ENCODE measurements at regions not wholly inside any gene's neighbourhood (a gene's known extent, or its start where the extent isn't known, plus 50 kb on each side); places are given as distances from the start of the nearest gene placed in this dataset.
A peak's percentile ranks its signal among the peaks of the same experiment; 100 is the strongest.

DNA sequence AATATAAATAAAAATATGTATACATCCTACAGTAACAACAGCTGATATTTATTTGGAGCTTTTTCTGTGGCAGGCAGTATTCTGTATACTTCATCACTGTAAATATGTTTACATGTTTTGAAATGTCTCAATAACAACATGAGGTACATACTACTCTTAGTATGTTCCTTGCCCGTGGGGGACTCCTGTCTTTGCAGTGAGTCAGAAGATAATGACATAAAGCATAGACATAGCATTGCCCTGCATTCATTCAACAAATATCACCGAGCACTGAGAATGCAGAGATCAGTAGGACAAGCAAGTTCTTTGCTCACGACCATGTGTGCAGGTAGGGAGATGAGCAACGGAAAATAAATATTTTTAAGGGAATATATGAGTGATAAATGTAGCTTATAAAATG is 246.5 kb downstream of the LTN1 start:
- TF ChIP-seq GATA1 (IDR thresholded peaks at IDR 0.05; ENCODE audit: low read depth, low read length) (no peak), POLR2A (IDR thresholded peaks at IDR 0.05; ENCODE audit: low read length) (no peak)
- DNase-seq, result no peak

DNA sequence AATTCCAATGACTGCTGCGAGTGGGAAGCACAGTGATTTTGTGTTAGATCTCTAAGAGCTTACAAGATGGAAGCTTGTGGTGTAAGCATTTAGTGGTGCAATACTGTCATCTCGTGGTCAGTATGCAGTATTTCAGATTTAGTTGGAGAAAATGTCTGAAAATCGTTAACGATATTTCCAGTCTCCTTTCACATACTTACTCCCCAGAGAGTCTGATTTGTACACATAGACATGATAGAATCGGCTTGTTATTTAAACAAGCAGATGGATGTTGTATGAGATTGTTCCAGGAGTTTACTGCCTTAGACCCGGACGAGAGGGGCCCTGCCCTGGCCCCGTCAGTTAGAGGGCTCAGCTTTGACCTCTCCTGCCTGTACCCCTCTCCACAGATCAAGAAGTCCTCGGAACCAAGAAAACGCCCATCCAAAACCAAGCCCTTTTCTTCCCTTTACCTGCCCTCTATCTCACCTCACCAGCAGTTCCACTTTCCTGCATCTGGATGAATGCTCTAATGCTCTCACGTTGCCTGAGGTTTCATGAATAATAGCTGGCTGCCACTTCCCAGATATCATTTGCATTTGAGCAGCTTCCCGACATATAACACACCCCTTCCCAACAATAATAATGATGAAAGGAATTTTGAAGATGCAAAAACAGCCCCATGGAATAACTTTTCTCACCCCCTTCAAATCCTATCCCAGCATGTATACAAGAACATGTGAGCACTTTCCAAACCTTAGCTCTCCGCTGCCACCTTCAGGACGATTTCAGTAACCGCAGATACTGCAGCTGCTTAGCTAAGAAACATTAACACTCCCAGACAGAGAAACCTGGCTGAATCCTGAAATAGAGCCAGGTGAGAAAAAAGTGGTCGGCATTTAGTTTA is 247.3 kb downstream of the LTN1 start:
- peak; percentile 85 to 89 for DNase-seq
- TF ChIP-seq POLR2A (IDR thresholded peaks at IDR 0.05; ENCODE audit: low read length) (no peak), GATA1 (IDR thresholded peaks at IDR 0.05; ENCODE audit: low read depth, low read length) (no peak)

DNA sequence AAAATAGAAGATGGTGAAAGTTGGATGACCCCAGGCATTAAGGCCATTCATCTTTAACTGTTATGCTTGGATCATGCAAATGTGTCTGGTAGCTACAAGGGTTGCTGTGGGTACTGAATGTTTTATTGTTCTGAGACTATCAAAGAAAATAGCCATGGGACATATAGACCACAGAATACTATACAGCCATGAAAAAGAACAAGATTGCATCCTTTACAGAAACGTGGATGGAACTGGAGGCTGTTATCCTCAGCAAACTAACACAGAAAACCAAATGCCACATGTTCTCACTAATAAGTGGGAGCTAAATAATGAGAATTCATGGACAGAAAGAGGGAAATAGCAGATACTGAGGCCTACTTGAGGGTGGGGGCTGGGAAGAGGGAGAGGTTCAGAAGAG is 249.0 kb downstream of the LTN1 start:
- TF ChIP-seq POLR2A (IDR thresholded peaks at IDR 0.05; ENCODE audit: low read length) (no peak), GATA1 (IDR thresholded peaks at IDR 0.05; ENCODE audit: low read depth, low read length) (no peak)
- no peak for DNase-seq

DNA sequence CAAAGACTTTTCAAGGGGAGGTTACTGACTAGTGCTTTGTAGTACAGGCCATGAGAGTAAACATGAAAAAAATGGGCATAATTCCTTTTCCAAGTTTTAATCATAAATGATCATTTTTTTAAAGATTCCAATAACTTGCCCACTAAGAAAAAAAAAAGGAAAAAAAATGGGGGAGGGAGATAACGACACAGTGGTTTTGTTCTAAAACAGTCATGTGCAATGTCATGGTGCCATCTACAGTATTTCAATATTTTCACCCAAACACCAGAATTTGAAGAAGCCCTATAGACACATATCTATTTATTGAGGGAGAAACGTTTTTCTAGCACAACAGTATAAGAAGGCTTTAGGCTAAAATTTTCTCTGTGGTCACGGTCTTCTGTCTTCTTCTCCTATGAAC is 250.2 kb downstream of the LTN1 start:
- DNase-seq, result no peak

DNA sequence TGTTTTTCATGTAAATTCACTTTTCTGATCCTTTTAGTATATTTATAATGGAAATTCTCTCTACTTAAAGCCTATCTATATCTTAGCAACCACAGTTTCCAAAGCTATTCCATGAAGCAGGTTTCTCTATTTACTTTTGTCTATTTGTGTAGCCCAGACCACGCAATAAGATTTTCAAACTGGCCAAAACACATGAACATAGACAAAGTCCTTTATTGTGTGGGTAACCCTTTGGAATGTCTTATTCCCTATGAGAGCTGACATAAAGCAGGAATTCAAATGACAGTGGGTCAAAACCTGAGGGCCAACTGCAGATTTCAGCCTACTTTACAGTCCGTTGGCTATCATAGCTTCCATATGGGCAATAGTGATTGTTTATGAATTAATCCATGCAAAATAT is 252.6 kb downstream of the LTN1 start:
- no peak for TF ChIP-seq GATA1 (IDR thresholded peaks at IDR 0.05; ENCODE audit: low read depth, low read length)
- no peak for TF ChIP-seq POLR2A (IDR thresholded peaks at IDR 0.05; ENCODE audit: low read length)
- DNase-seq, result no peak

More for the DNA sequence above, 250.2 kb downstream of the LTN1 start:
- TF ChIP-seq GATA1 (IDR thresholded peaks at IDR 0.05; ENCODE audit: low read depth, low read length), result no peak
- TF ChIP-seq POLR2A (IDR thresholded peaks at IDR 0.05; ENCODE audit: low read length), result no peak

DNA sequence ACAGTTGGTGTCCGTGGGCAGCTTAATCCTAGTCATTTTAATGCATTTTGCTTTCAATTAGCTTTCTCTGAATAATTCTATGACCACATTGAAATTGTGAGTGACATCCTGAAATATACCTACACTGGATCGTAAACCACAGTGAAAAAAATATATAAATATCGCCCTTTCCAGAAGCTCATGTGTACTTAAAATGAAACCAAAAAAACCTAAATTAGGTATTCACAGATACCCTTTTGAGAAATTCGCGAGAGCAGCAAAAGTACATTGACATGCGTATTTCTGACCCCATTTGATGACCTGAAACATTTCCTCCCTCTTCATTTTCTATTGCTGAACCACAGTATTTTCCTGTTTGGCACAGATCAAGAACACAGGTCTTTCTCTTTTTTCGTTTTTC is 253.8 kb downstream of the LTN1 start:
- no peak for DNase-seq
- no peak for TF ChIP-seq POLR2A (IDR thresholded peaks at IDR 0.05; ENCODE audit: low read length)
- TF ChIP-seq GATA1 (IDR thresholded peaks at IDR 0.05; ENCODE audit: low read depth, low read length), result no peak

DNA sequence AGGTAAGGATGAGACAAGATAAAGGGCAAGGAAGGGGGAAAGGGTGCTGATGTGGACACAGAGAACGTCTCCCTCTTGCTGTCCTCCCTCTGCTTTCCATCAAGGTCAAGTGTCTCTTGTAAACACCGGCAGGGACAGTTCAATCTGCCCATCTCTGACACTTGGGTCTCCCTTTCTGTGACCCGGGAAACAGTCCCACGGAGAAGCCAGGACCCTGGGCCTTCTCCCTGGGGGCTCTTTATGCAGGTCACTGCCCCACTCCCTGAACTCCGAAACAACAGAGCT is 254.3 kb downstream of the LTN1 start:
- TF ChIP-seq GATA1 (IDR thresholded peaks at IDR 0.05; ENCODE audit: low read depth, low read length), result no peak
- TF ChIP-seq POLR2A (IDR thresholded peaks at IDR 0.05; ENCODE audit: low read length), result no peak
- no peak for DNase-seq

DNA sequence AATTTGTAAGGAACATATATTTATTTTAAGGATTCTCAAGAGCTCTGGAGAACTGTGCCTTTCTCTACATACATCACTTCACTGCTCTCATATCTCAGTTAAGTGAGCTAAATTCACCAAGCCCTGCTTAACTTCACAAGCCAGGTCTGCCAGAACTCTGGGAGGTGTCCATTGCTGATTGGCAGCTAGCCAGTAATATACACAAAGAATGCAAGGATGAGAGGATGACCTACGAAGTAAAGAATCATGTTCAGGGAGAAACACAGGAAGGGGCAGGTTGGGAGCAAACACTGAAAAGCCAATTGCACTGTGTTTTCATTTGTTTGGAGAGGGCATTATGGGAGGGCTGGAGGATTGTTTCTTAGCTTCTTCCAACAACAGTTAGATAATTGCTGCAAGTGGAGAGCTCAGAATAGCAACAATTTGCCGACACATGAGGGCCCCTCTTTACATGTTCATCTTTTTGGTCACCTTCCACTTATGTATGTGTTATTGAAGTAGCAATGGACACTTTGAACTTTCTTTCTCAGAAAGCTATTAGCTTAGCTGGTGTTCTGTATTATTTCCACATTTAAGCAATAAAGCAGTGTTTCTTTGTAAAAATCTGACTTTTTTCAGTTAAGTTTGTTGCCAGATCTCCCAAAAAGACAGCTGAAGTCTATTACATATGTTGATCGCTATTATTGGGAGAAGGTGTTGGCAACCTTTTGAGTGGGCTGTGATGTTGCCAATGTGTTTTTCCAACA is 254.8 kb downstream of the LTN1 start:
- DNase-seq, result peak in 1 of 2 experiments; percentile 8
- TF ChIP-seq GATA1 (IDR thresholded peaks at IDR 0.05; ENCODE audit: low read depth, low read length), result no peak
- TF ChIP-seq POLR2A (IDR thresholded peaks at IDR 0.05; ENCODE audit: low read length), result no peak

DNA sequence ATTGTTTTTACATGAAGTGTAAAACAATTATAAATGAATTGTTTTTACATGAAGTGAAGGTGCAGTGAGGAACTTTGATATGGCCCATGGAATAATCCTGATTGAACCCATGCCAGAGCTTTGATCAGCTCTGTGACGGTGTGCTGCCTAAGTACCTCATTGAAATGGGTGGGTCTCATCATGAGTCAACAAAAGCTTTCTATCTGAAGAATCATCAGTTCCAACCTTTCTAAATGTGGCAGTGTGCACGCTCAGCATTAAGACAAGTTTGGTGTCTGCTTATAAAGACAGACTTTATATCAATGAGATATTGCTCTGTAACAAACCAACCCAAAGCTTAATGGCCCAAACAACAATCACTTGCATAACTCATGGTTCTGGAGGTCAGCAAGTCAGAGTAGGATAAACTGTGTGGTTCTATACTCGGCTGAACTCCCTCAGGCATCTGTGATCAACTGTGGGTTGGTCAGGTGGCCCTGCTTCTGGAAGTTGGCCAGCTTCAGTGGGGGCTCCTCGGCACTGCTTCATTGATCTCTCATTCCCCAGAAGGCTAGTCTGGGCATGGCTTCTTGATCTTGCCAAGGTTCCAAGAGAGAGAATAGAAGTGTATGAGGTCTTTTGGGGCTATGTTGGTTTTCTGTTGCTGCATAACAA is 258.0 kb downstream of the LTN1 start:
- no peak for DNase-seq
- TF ChIP-seq GATA1 (IDR thresholded peaks at IDR 0.05; ENCODE audit: low read depth, low read length) (no peak), POLR2A (IDR thresholded peaks at IDR 0.05; ENCODE audit: low read length) (no peak)

DNA sequence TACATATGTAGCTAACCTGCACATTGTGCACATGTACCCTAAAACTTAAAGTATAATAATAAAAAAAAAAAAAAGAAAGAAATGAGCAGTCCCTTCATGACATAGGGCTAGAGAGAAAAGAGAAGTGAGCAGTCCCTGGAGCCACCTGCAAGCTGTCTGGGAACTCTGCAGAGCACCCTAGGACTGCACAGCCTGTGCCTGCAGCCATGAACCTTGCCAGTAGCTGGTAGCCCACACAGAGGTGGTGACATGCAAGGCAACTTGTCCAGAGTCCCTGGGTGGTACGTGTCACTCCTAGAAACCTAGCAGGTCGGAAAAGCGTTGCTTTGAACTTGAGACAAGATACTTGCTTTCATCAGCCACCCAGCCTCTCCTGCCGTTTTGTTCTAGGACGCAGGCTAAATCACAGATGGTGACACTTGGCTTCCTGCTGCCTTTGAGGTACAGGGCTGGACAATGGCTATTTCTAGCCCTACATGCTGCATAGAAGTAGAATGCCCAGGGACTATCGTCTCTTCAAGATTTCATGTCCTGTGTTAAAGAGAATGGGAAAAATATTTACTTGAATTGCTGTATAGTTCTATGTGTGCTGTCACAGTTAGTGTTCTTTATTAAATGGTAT is 260.9 kb downstream of the LTN1 start:
- no peak for TF ChIP-seq POLR2A (IDR thresholded peaks at IDR 0.05; ENCODE audit: low read length)
- no peak for TF ChIP-seq GATA1 (IDR thresholded peaks at IDR 0.05; ENCODE audit: low read depth, low read length)
- DNase-seq, result no peak

DNA sequence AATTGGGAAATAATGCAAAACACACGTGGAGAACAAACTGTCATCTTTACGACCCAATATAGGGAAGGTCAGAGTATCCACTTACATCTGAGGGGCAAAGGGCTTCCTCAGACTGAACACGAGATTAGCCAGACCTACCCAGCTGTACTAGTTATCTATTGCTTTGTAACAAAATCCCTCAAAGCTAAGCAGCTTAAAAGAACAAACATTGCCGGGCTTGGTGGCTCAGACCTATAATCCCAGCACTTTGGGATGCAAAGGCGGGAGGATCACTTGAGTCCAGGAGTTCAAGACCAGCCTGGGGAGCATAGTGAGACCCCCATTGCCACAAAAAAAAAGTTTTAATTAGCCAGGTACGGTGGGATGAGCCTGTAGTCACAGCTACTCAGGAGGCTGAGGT is 262.8 kb downstream of the LTN1 start:
- DNase-seq, result no peak
- TF ChIP-seq GATA1 (IDR thresholded peaks at IDR 0.05; ENCODE audit: low read depth, low read length) (no peak), POLR2A (IDR thresholded peaks at IDR 0.05; ENCODE audit: low read length) (no peak)

DNA sequence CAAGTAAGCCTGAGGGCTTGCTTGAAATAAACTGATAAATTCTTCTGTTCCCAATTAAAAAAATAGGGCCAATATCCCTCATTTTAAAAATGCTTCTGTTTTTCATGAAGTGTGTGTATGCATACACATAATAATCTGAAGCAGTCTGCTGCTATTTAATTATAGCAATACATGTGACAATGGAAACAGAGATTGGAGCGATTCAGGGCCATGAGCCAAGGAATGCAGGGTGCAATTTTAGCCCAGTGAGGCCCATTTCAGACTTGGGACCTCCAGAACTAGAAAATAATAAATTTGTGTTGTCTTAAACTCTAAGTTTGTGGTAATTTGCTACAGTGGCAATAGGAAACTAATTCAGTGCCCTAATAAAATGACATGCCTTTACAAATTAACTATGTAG is 264.9 kb downstream of the LTN1 start:
- TF ChIP-seq GATA1 (IDR thresholded peaks at IDR 0.05; ENCODE audit: low read depth, low read length) (no peak), POLR2A (IDR thresholded peaks at IDR 0.05; ENCODE audit: low read length) (no peak)
- DNase-seq, result no peak

DNA sequence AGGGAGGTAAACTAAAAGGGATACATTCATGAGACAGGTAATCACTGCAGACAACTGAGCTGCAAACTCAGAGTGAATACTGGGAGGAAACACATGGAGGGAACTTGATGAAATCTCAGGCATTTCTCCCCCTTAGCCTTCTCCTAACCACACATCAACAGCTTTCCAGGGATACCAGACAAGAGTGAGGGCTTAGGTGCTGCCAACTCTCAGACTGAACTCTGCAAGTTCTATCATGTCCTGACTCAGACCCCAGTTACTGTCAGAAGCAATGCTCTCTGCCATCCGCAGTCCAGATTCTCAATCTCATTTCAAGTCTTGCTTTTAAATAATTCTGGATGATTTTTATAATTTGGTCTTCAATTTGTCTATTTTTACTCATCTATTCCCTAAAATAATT is 267.3 kb downstream of the LTN1 start:
- TF ChIP-seq POLR2A (IDR thresholded peaks at IDR 0.05; ENCODE audit: low read length), result no peak
- no peak for DNase-seq

DNA sequence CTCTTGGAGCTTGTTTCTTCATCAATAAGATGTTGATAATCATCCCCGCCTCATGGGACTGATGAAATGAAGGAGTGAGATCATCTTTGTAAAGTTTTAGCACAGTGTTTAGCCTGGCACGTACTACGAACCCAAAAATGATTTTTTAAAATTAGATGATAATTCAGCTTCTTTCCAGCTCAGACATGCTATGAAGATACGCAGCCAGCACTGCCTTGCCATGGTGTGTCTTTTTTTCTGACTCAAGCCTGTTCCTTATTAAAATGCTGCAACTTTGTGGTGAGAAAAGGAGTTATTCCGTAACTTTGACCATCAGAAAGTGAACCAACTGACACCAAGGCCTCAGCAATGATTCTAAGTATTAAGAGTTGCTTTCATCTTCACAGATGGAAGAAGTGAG is 269.0 kb downstream of the LTN1 start:
- DNase-seq, result no peak
- TF ChIP-seq GATA1 (IDR thresholded peaks at IDR 0.05; ENCODE audit: low read depth, low read length) (no peak), POLR2A (IDR thresholded peaks at IDR 0.05; ENCODE audit: low read length) (no peak)
